ENCODE measurements at regions not wholly inside any gene's neighbourhood (a gene's known extent, or its start where the extent isn't known, plus 50 kb on each side); places are given as distances from the start of the nearest gene placed in this dataset.
"Not testable (repeated sequence)": the region's sequence is repeated elsewhere in the genome, so short reads cannot be mapped to it uniquely, and the experiment has no call there.

- FAIRE-seq: no peak
Observed at GRCh38 chr5:167832609-167833008, 458.8 kb upstream of the WWC1 start.

- no peak for FAIRE-seq
Observed at GRCh38 chr5:167833456-167833855, 458.0 kb upstream of the WWC1 start.

- FAIRE-seq: no peak
Observed at GRCh38 chr5:167835146-167835545, 456.3 kb upstream of the WWC1 start.

- no peak for FAIRE-seq
Observed at GRCh38 chr5:167837127-167837526, 454.3 kb upstream of the WWC1 start.

GRCh38 chr5:167839065-167839464 lies 452.4 kb upstream of the WWC1 start:
- FAIRE-seq: no peak

- no peak for FAIRE-seq
Observed at GRCh38 chr5:167840527-167841130, 450.8 kb upstream of the WWC1 start.

- FAIRE-seq: no peak
Observed at GRCh38 chr5:167843881-167844572, 447.4 kb upstream of the WWC1 start.

GRCh38 chr5:167845952-167846351 lies 445.5 kb upstream of the WWC1 start:
- FAIRE-seq: no peak

- no peak for FAIRE-seq
Observed at GRCh38 chr5:167849874-167850273, 441.6 kb upstream of the WWC1 start.

GRCh38 chr5:167850911-167851310 lies 440.5 kb upstream of the WWC1 start:
- FAIRE-seq: no peak

GRCh38 chr5:167851416-167851815 lies 440.0 kb upstream of the WWC1 start:
- no peak for FAIRE-seq

GRCh38 chr5:167852515-167852914 lies 438.9 kb upstream of the WWC1 start:
- no peak for FAIRE-seq

GRCh38 chr5:167853421-167853820 lies 438.0 kb upstream of the WWC1 start:
- no peak for FAIRE-seq

GRCh38 chr5:167855818-167856217 lies 435.6 kb upstream of the WWC1 start:
- no peak for FAIRE-seq

- FAIRE-seq: no peak
Observed at GRCh38 chr5:167857321-167857720, 434.1 kb upstream of the WWC1 start.

- not testable (repeated sequence) for FAIRE-seq
Observed at GRCh38 chr5:167858186-167858855, 433.1 kb upstream of the WWC1 start.

- FAIRE-seq: no peak
Observed at GRCh38 chr5:167861129-167861927, 430.1 kb upstream of the WWC1 start.

- no peak for FAIRE-seq
Observed at GRCh38 chr5:167861928-167862426, 429.5 kb upstream of the WWC1 start.

- no peak for FAIRE-seq
Observed at GRCh38 chr5:167863883-167864282, 427.6 kb upstream of the WWC1 start.

- FAIRE-seq: no peak
Observed at GRCh38 chr5:167864801-167865200, 426.6 kb upstream of the WWC1 start.

- FAIRE-seq: no peak
Observed at GRCh38 chr5:167866797-167867196, 424.6 kb upstream of the WWC1 start.

- no peak for FAIRE-seq
Observed at GRCh38 chr5:167867281-167867680, 424.2 kb upstream of the WWC1 start.

- no peak for FAIRE-seq
Observed at GRCh38 chr5:167869125-167869524, 422.3 kb upstream of the WWC1 start.
